ENCODE measurements at regions not wholly inside any gene's neighbourhood (a gene's known extent, or its start where the extent isn't known, plus 50 kb on each side); places are given as distances from the start of the nearest gene placed in this dataset.

- 35 to 78% (median 59%) methylated on average over 2 of the region's 2 CpGs for WGBS, 5 donors
- Histone ChIP-seq H3K4me3 (no peak overlapping the region), H3K27me3 (replicated peaks in 1 of 7) (no peaks in the 10 kb centered on the region), H3K4me1 (no peaks in the 10 kb centered on the region), H3K27ac (no peak overlapping the region), H3K9me3 (no peaks in the 10 kb centered on the region), H3K36me3 (no peaks in the 10 kb centered on the region)
- TF ChIP-seq POLR2A (IDR thresholded peaks at IDR 0.05), result no peak
- TF ChIP-seq, protein P1, sequence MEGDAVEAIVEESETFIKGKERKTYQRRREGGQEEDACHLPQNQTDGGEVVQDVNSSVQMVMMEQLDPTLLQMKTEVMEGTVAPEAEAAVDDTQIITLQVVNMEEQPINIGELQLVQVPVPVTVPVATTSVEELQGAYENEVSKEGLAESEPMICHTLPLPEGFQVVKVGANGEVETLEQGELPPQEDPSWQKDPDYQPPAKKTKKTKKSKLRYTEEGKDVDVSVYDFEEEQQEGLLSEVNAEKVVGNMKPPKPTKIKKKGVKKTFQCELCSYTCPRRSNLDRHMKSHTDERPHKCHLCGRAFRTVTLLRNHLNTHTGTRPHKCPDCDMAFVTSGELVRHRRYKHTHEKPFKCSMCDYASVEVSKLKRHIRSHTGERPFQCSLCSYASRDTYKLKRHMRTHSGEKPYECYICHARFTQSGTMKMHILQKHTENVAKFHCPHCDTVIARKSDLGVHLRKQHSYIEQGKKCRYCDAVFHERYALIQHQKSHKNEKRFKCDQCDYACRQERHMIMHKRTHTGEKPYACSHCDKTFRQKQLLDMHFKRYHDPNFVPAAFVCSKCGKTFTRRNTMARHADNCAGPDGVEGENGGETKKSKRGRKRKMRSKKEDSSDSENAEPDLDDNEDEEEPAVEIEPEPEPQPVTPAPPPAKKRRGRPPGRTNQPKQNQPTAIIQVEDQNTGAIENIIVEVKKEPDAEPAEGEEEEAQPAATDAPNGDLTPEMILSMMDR (IDR thresholded peaks at IDR 0.05 in 8 of 11, conservative IDR thresholded peaks at IDR 0.05 in 3 of 11), result no peak
- TF ChIP-seq POLR2AphosphoS5 (IDR thresholded peaks at IDR 0.05), result no peak
- intact Hi-C loops (cut with DNase I; ENCODE audit: low total_unique reads), result no loop called here
- no peak for DNase-seq
Observed at GRCh38 chr3:152779653-152780052, 55.3 kb upstream of the P2RY1 start.

DNA sequence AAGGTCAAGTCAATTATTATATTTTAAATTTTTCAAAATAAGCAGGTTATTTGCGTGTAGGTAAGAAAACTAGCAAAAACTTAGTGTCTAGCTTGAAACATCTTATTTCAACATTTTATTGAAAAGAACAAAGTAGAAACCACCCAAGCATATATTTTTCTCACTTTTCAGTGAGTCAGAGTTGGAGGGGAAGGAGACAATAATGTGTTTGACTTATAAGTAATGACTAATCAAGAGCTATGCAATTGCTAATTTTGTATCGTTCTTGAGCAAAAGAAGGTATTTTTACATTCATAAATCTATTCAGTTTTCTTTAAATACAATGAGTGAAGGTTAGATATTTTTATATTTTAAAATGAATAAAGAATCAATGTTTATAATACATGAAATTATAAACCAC is 54.4 kb upstream of the P2RY1 start:
- Histone ChIP-seq H3K27ac (no peak overlapping the region), H3K36me3 (no peaks in the 10 kb centered on the region), H3K4me1 (no peaks in the 10 kb centered on the region), H3K9me3 (peaks cover 0 to 4% (median 0%) of the 10 kb centered on the region in 8 donors), H3K27me3 (replicated peaks in 1 of 7) (no peaks in the 10 kb centered on the region), H3K4me3 (no peak overlapping the region)
- DNase-seq, result no peak
- 84 to 93% (median 91%) methylated on average over 2 of the region's 2 CpGs for WGBS, 5 donors
- intact Hi-C loops (cut with DNase I; ENCODE audit: low total_unique reads), result no loop called here
- TF ChIP-seq POLR2A (IDR thresholded peaks at IDR 0.05) (no peak), POLR2AphosphoS5 (IDR thresholded peaks at IDR 0.05) (no peak)
- TF ChIP-seq, protein P1 (IDR thresholded peaks at IDR 0.05 in 8 of 11, conservative IDR thresholded peaks at IDR 0.05 in 3 of 11), result no peak

GRCh38 chr3:152785051-152785450 is 49.9 kb upstream of the P2RY1 start:
- TF ChIP-seq, protein P1 (IDR thresholded peaks at IDR 0.05 in 8 of 11, conservative IDR thresholded peaks at IDR 0.05 in 3 of 11), result no peak
- no peak for TF ChIP-seq POLR2A (IDR thresholded peaks at IDR 0.05)
- no peak for TF ChIP-seq POLR2AphosphoS5 (IDR thresholded peaks at IDR 0.05)
- no peak for DNase-seq
- intact Hi-C loops (cut with DNase I; ENCODE audit: low total_unique reads), result no loop called here

More at GRCh38 chr3:152785051-152785450, 49.9 kb upstream of the P2RY1 start:
- H3K4me3 ChIP-seq, result no peak overlapping the region
- no peaks in the 10 kb centered on the region for H3K4me1 ChIP-seq
- H3K27ac ChIP-seq, result no peak overlapping the region
- peaks cover 0 to 24% (median 12%) of the 10 kb centered on the region in 8 donors for H3K9me3 ChIP-seq
- no peaks in the 10 kb centered on the region for H3K27me3 ChIP-seq (replicated peaks in 1 of 7)
- no peaks in the 10 kb centered on the region for H3K36me3 ChIP-seq
- WGBS, 5 donors, result 65 to 89% (median 80%) methylated on average over 4 of the region's 4 CpGs
